ENCODE measurements at regions not wholly inside any gene's neighbourhood (a gene's known extent, or its start where the extent isn't known, plus 50 kb on each side); places are given as distances from the start of the nearest gene placed in this dataset.

DNA sequence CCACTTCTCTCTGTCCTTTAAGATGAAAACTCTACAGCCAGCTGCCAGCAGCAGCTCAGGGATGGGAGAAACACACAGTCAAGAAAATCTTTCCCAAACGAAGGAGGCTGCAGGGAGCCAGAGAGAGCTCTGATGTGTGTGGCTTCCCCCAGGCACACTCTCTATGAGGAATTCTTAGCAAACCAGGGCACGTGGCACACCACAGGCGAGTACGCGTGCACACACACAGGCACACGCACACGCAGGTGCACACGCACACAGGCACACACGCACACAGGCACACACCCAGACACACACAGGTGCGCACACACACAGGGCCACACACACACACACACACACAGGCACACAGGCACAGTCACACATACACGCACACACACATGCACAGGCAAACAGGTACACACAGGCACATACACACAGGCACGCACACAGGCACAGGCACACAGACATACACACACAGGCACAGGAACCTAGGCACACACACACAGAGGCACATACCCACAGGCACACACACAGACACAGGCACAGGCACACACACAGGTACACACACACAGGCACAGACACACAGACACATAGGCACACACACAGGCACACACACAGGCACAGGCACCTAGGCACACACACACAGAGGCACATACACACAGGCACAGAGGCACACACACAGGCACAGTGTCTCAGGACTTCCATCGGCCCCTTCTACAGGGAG, 91.5 kb upstream of the ATP2B2 start:
- TF ChIP-seq, protein P1, sequence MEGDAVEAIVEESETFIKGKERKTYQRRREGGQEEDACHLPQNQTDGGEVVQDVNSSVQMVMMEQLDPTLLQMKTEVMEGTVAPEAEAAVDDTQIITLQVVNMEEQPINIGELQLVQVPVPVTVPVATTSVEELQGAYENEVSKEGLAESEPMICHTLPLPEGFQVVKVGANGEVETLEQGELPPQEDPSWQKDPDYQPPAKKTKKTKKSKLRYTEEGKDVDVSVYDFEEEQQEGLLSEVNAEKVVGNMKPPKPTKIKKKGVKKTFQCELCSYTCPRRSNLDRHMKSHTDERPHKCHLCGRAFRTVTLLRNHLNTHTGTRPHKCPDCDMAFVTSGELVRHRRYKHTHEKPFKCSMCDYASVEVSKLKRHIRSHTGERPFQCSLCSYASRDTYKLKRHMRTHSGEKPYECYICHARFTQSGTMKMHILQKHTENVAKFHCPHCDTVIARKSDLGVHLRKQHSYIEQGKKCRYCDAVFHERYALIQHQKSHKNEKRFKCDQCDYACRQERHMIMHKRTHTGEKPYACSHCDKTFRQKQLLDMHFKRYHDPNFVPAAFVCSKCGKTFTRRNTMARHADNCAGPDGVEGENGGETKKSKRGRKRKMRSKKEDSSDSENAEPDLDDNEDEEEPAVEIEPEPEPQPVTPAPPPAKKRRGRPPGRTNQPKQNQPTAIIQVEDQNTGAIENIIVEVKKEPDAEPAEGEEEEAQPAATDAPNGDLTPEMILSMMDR (IDR thresholded peaks at IDR 0.05), result no peak
- TF ChIP-seq POLR2A (IDR thresholded peaks at IDR 0.05), result no peak

Data from testis (tissue), 2 donors.